ENCODE measurements at regions not wholly inside any gene's neighbourhood (a gene's known extent, or its start where the extent isn't known, plus 50 kb on each side); places are given as distances from the start of the nearest gene placed in this dataset.

DNA sequence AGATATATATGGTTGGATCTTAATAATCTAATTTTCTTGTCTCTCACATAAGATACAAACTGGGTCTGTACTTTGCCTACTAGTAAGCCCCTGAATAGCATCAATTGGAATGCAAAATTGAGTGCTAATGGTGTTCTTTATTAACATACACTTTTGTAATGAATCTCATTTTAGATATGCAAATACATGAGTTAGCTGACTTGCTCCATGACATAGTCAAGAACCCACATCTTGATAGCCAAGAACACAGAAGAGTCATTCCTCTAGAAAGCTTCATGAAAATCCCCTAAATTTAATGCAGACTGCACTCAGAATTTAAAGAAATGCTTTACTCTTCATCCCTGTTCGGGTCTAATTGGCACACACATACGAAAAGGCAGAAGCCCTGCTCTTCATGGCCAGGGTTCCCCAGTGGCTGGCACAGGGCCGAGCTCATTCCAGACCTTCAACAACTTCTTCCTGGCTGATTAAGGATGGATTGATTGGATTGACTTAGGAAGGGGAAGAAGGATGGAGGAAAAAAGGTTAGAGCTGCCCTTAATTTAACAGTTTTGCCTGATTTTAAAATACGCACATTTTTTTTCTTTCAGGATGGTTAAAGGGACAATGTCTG lies 431.1 kb upstream of the KLF6 start:
- TF ChIP-seq GABPA (IDR thresholded peaks at IDR 0.05; ENCODE audit: low read depth) (no peak), SPI1 (IDR thresholded peaks at IDR 0.05; ENCODE audit: borderline replicate concordance, low read depth) (no peak), REST (IDR thresholded peaks at IDR 0.05; ENCODE audit: insufficient replicate concordance, low read depth) (no peak), POLR2AphosphoS5 (IDR thresholded peaks at IDR 0.05; ENCODE audit: low read depth) (no peak)
- no peaks in the 10 kb centered on the region for H3K27me3 ChIP-seq (ENCODE audit: insufficient read depth, poor library complexity, severe bottlenecking)
- no peak for DNase-seq (ENCODE audit: low read depth in 1 of 2, low spot score in 1 of 2)
- no peak overlapping the region for H3K4me3 ChIP-seq (replicated peaks; ENCODE audit: insufficient read depth, low read length)
- H3K27ac ChIP-seq (replicated peaks) = no peak overlapping the region

GRCh38 chr10:4215485-4215884 lies 430.5 kb upstream of the KLF6 start:
- no peak for DNase-seq (ENCODE audit: low read depth in 1 of 2, low spot score in 1 of 2)
- Histone ChIP-seq H3K4me3 (replicated peaks; ENCODE audit: insufficient read depth, low read length) (no peak overlapping the region), H3K27me3 (ENCODE audit: insufficient read depth, poor library complexity, severe bottlenecking) (no peaks in the 10 kb centered on the region), H3K27ac (replicated peaks) (no peak overlapping the region)
- TF ChIP-seq, protein P1, sequence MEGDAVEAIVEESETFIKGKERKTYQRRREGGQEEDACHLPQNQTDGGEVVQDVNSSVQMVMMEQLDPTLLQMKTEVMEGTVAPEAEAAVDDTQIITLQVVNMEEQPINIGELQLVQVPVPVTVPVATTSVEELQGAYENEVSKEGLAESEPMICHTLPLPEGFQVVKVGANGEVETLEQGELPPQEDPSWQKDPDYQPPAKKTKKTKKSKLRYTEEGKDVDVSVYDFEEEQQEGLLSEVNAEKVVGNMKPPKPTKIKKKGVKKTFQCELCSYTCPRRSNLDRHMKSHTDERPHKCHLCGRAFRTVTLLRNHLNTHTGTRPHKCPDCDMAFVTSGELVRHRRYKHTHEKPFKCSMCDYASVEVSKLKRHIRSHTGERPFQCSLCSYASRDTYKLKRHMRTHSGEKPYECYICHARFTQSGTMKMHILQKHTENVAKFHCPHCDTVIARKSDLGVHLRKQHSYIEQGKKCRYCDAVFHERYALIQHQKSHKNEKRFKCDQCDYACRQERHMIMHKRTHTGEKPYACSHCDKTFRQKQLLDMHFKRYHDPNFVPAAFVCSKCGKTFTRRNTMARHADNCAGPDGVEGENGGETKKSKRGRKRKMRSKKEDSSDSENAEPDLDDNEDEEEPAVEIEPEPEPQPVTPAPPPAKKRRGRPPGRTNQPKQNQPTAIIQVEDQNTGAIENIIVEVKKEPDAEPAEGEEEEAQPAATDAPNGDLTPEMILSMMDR (IDR thresholded peaks at IDR 0.05; ENCODE audit: insufficient read depth, low read length) = no peak
- no peak for TF ChIP-seq GABPA (IDR thresholded peaks at IDR 0.05; ENCODE audit: low read depth)
- no peak for TF ChIP-seq SPI1 (IDR thresholded peaks at IDR 0.05; ENCODE audit: borderline replicate concordance, low read depth)
- no peak for TF ChIP-seq POLR2AphosphoS5 (IDR thresholded peaks at IDR 0.05; ENCODE audit: low read depth)
- TF ChIP-seq REST (IDR thresholded peaks at IDR 0.05; ENCODE audit: insufficient replicate concordance, low read depth) = no peak

DNA sequence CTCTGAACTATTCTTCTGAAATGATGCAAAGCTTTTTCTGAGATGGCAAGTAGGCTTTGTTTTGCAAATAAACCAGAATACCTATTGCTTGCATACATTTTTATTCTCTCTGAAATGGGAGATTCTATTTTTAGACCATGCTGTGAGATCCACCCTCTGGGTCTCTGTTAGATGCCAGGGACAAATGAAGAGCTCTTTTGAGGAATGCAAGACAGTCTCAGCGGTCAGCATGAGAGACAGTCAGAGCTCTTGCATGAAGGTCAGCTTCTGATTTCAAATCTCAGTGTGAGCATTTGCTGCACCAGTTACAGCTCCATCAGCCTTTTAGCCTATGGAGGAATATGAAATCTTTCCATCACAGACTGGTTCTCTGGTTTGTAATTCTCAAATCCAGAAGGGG lies 429.9 kb upstream of the KLF6 start:
- no peaks in the 10 kb centered on the region for H3K27me3 ChIP-seq (ENCODE audit: insufficient read depth, poor library complexity, severe bottlenecking)
- no peak overlapping the region for H3K27ac ChIP-seq (replicated peaks)
- H3K4me3 ChIP-seq (replicated peaks; ENCODE audit: insufficient read depth, low read length) = no peak overlapping the region
- no peak for TF ChIP-seq REST (IDR thresholded peaks at IDR 0.05; ENCODE audit: insufficient replicate concordance, low read depth)
- TF ChIP-seq POLR2AphosphoS5 (IDR thresholded peaks at IDR 0.05; ENCODE audit: low read depth) = no peak
- TF ChIP-seq GABPA (IDR thresholded peaks at IDR 0.05; ENCODE audit: low read depth) = no peak
- TF ChIP-seq, protein P1 (IDR thresholded peaks at IDR 0.05; ENCODE audit: insufficient read depth, low read length) = no peak
- no peak for TF ChIP-seq SPI1 (IDR thresholded peaks at IDR 0.05; ENCODE audit: borderline replicate concordance, low read depth)
- no peak for DNase-seq (ENCODE audit: low read depth in 1 of 2, low spot score in 1 of 2)
